ENCODE measurements at regions not wholly inside any gene's neighbourhood (a gene's known extent, or its start where the extent isn't known, plus 50 kb on each side); places are given as distances from the start of the nearest gene placed in this dataset.

DNA sequence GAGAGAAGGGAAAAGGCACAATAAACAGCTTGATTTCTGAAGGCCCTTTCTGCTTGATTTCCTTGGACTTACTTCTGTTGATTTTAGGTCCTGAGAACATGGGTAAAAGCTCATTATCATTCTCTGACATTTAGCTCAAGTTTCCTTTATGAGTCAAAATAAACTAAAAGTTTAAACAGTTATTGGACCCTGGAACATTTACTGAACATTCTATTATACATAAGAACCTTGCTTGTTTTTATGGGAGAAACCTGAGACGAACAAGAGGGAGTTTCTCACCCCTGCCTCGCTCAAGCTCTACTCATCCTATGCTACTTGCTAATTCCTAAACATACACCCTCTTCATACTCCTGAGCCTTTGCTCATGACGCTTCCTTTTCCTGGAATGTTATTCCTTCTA is 538.3 kb upstream of the PKN2 start:
- DNase-seq (ENCODE audit: low spot score) (no peak), ATAC-seq (no peak)
- Mint-ChIP-seq H3K4me3 (no peak overlapping the region), H3K9me3 (no peaks in the 10 kb centered on the region), H3K4me1 (peaks cover 9% of the 10 kb centered on the region), H3K27ac (no peak overlapping the region), H3K36me3 (no peaks in the 10 kb centered on the region), H3K27me3 (ENCODE audit: low read depth) (no peaks in the 10 kb centered on the region)
- TF ChIP-seq HMGXB4 (CRISPR knock-in tag; IDR thresholded peaks at IDR 0.05), result no peak
- no peak for TF ChIP-seq CBFB (CRISPR knock-in tag; IDR thresholded peaks at IDR 0.05; ENCODE audit: low read depth)
- TF ChIP-seq SMAD3 (CRISPR knock-in tag; IDR thresholded peaks at IDR 0.05; ENCODE audit: borderline replicate concordance), result no peak
- TF ChIP-seq, protein P1, sequence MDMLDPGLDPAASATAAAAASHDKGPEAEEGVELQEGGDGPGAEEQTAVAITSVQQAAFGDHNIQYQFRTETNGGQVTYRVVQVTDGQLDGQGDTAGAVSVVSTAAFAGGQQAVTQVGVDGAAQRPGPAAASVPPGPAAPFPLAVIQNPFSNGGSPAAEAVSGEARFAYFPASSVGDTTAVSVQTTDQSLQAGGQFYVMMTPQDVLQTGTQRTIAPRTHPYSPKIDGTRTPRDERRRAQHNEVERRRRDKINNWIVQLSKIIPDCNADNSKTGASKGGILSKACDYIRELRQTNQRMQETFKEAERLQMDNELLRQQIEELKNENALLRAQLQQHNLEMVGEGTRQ (CRISPR knock-in tag; IDR thresholded peaks at IDR 0.05), result no peak
- no peak for TF ChIP-seq ZNF121 (CRISPR knock-in tag; IDR thresholded peaks at IDR 0.05)
- no peak for TF ChIP-seq ZNF423 (CRISPR knock-in tag; IDR thresholded peaks at IDR 0.05)
- ChIA-PET POLR2A (no interaction called here), CTCF (no interaction called here)

DNA sequence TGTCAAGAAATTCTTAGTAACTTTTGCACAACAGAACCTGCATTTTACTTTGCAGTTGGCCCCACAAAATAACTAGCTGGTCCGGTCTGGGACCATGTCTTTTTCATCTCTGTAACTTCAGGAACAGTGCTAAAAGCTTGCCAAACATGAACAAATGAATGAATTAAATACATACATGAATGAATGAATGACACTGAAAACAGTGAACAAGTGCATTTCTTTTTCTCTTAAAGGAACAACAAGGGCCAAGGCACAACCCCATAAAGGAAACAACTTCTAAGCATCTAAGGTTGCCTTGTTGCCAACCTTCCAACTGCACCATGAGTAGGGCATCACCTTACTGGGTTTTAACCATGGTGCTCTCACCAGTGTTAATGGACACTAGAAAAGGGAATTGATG is 534.4 kb upstream of the PKN2 start:
- Mint-ChIP-seq H3K4me1 (no peaks in the 10 kb centered on the region), H3K27ac (no peak overlapping the region), H3K4me3 (no peak overlapping the region), H3K9me3 (peaks cover 7% of the 10 kb centered on the region), H3K27me3 (ENCODE audit: low read depth) (no peaks in the 10 kb centered on the region), H3K36me3 (no peaks in the 10 kb centered on the region)
- CTCF ChIA-PET, result interaction anchor here (1.0 kb wide), 1 partner anchor 31 kb away, joined by 3 read pairs; no protein-coding TSS in a partner anchor
- no peak for ATAC-seq
- DNase-seq (ENCODE audit: low spot score), result no peak
- TF ChIP-seq AFF4 (CRISPR knock-in tag; IDR thresholded peaks at IDR 0.05; ENCODE audit: borderline replicate concordance), result no peak
- no peak for TF ChIP-seq TEAD4 (CRISPR knock-in tag; IDR thresholded peaks at IDR 0.05)
- no peak for TF ChIP-seq ZNF121 (CRISPR knock-in tag; IDR thresholded peaks at IDR 0.05)
- POLR2A ChIA-PET, result no interaction called here

- Mint-ChIP-seq H3K27ac (no peak overlapping the region), H3K27me3 (ENCODE audit: low read depth) (no peaks in the 10 kb centered on the region), H3K4me1 (no peaks in the 10 kb centered on the region), H3K9me3 (peaks cover 7% of the 10 kb centered on the region), H3K36me3 (no peaks in the 10 kb centered on the region), H3K4me3 (no peak overlapping the region)
- TF ChIP-seq, protein P2, sequence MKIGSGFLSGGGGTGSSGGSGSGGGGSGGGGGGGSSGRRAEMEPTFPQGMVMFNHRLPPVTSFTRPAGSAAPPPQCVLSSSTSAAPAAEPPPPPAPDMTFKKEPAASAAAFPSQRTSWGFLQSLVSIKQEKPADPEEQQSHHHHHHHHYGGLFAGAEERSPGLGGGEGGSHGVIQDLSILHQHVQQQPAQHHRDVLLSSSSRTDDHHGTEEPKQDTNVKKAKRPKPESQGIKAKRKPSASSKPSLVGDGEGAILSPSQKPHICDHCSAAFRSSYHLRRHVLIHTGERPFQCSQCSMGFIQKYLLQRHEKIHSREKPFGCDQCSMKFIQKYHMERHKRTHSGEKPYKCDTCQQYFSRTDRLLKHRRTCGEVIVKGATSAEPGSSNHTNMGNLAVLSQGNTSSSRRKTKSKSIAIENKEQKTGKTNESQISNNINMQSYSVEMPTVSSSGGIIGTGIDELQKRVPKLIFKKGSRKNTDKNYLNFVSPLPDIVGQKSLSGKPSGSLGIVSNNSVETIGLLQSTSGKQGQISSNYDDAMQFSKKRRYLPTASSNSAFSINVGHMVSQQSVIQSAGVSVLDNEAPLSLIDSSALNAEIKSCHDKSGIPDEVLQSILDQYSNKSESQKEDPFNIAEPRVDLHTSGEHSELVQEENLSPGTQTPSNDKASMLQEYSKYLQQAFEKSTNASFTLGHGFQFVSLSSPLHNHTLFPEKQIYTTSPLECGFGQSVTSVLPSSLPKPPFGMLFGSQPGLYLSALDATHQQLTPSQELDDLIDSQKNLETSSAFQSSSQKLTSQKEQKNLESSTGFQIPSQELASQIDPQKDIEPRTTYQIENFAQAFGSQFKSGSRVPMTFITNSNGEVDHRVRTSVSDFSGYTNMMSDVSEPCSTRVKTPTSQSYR (CRISPR knock-in tag; IDR thresholded peaks at IDR 0.05), result no peak
- TF ChIP-seq, protein P3, sequence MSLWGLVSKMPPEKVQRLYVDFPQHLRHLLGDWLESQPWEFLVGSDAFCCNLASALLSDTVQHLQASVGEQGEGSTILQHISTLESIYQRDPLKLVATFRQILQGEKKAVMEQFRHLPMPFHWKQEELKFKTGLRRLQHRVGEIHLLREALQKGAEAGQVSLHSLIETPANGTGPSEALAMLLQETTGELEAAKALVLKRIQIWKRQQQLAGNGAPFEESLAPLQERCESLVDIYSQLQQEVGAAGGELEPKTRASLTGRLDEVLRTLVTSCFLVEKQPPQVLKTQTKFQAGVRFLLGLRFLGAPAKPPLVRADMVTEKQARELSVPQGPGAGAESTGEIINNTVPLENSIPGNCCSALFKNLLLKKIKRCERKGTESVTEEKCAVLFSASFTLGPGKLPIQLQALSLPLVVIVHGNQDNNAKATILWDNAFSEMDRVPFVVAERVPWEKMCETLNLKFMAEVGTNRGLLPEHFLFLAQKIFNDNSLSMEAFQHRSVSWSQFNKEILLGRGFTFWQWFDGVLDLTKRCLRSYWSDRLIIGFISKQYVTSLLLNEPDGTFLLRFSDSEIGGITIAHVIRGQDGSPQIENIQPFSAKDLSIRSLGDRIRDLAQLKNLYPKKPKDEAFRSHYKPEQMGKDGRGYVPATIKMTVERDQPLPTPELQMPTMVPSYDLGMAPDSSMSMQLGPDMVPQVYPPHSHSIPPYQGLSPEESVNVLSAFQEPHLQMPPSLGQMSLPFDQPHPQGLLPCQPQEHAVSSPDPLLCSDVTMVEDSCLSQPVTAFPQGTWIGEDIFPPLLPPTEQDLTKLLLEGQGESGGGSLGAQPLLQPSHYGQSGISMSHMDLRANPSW (CRISPR knock-in tag; conservative IDR thresholded peaks at IDR 0.05; ENCODE audit: low read depth), result no peak
- ATAC-seq (no peak), DNase-seq (ENCODE audit: low spot score) (no peak)
- ChIA-PET POLR2A (no interaction called here), CTCF (interaction anchor here (0.9 to 1.5 kb wide), 2 partner anchors 15 to 30 kb away, joined by 4 read pairs; no protein-coding TSS in a partner anchor)
Observed at GRCh38 chr1:88150330-88150729, 533.7 kb upstream of the PKN2 start.
